Colonic mucosa (tissue), 4 donors: ENCODE measurements at regions not wholly inside any gene's neighbourhood (a gene's known extent, or its start where the extent isn't known, plus 50 kb on each side); places are given as distances from the start of the nearest gene placed in this dataset.

Experiments used
- DNase-seq: peaks from one replicate; pipeline ENCODE4 v3.0.0-alpha.2; 2020
- H3K27ac ChIP-seq: fragments of 200-600 bp; one replicate; pipeline ENCODE4 v1.8.0; 2021
- H3K27me3 ChIP-seq: fragments of 200-600 bp; one replicate; pipeline ENCODE4 v1.8.0; 2021
- H3K36me3 ChIP-seq: fragments of 200-600 bp; one replicate; pipeline ENCODE4 v1.8.0; 2021
- H3K4me1 ChIP-seq: fragments of 200-600 bp; one replicate; pipeline ENCODE4 v1.8.0; 2021; ENCODE audit warnings: mild to moderate bottlenecking
- H3K4me3 ChIP-seq: fragments of 200-600 bp; one replicate; pipeline ENCODE4 v1.8.0; 2021
- H3K9ac ChIP-seq, 2 donors: one replicate each; pipeline ENCODE4 v1.7.0; 2013; ENCODE audit warnings: control low read depth in 2 of 2, low read depth in 2 of 2, low read length in 2 of 2
- H3K9me3 ChIP-seq: fragments of 200-600 bp; one replicate; pipeline ENCODE4 v1.8.0; 2021
- intact Hi-C: fragments of 100-400 bp; cut with DNase I; formaldehyde crosslinking; loops from one replicate; pipeline ENCODE4 v1.14.1; 2022
- TF ChIP-seq, protein P1 (sequence below): fragments of 200-600 bp; IDR thresholded peaks from one replicate; pipeline ENCODE4 v1.8.0; 2022; ENCODE audit warnings: antibody characterized with exemption, mild to moderate bottlenecking
- donor health status: healthy.
- donor health status: DM: no; HTN: no; CAD: no.
- donor health status: DM: no; HTN: no; CAD: no.

DNA sequence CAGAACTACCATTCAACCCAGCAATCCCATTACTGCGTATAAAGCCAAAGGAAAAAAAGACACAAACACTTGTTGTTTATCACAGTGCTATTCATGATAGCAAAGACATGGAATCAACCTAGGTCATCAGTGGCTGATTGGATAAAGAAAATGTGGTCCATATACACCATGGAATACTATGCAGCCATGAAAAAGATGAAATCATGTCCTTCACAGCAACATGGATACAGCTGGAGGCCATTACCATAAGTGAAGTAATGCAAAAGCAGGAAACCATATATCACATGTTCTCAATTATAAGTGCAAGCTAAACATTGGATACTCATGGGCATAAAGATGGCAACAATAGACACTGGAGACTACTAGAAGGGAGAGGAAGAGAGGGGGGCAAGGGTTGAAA is 299.6 kb downstream of the ADGRG6 start:
- intact Hi-C loops: no loop called here
- no peak overlapping the region for H3K27ac ChIP-seq
- no peaks in the 10 kb centered on the region for H3K27me3 ChIP-seq
- no peaks in the 10 kb centered on the region for H3K9me3 ChIP-seq
- no peak for DNase-seq
- no peaks in the 10 kb centered on the region for H3K4me1 ChIP-seq
- H3K4me3 ChIP-seq: no peak overlapping the region
- TF ChIP-seq, protein P1, sequence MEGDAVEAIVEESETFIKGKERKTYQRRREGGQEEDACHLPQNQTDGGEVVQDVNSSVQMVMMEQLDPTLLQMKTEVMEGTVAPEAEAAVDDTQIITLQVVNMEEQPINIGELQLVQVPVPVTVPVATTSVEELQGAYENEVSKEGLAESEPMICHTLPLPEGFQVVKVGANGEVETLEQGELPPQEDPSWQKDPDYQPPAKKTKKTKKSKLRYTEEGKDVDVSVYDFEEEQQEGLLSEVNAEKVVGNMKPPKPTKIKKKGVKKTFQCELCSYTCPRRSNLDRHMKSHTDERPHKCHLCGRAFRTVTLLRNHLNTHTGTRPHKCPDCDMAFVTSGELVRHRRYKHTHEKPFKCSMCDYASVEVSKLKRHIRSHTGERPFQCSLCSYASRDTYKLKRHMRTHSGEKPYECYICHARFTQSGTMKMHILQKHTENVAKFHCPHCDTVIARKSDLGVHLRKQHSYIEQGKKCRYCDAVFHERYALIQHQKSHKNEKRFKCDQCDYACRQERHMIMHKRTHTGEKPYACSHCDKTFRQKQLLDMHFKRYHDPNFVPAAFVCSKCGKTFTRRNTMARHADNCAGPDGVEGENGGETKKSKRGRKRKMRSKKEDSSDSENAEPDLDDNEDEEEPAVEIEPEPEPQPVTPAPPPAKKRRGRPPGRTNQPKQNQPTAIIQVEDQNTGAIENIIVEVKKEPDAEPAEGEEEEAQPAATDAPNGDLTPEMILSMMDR: no peak
- H3K36me3 ChIP-seq: no peaks in the 10 kb centered on the region
- H3K9ac ChIP-seq: no peak overlapping the region

DNA sequence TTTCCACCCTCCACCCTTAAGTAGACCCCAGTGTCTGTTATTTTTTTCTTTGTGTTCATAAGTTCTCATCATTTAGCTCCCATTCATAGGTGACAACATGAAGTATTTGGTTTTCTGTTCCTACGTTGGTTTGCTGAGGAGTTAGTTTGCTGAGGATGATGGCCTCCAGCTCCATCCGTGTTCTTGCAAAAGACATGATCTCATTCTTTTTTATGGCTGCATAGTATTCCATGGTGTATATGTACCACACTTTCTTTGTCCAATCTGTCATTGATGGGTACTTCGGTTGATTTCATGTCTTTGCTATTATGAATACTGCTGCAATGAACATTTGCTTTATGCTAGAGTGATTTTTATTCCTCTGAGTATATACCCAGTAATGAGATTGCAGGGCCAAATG is 301.2 kb downstream of the ADGRG6 start:
- Histone ChIP-seq H3K27me3 (no peaks in the 10 kb centered on the region), H3K9ac (no peak overlapping the region), H3K36me3 (no peaks in the 10 kb centered on the region), H3K4me3 (no peak overlapping the region), H3K27ac (no peak overlapping the region), H3K4me1 (no peaks in the 10 kb centered on the region), H3K9me3 (no peaks in the 10 kb centered on the region)
- intact Hi-C loops: no loop called here
- TF ChIP-seq, protein P1: no peak
- no peak for DNase-seq

DNA sequence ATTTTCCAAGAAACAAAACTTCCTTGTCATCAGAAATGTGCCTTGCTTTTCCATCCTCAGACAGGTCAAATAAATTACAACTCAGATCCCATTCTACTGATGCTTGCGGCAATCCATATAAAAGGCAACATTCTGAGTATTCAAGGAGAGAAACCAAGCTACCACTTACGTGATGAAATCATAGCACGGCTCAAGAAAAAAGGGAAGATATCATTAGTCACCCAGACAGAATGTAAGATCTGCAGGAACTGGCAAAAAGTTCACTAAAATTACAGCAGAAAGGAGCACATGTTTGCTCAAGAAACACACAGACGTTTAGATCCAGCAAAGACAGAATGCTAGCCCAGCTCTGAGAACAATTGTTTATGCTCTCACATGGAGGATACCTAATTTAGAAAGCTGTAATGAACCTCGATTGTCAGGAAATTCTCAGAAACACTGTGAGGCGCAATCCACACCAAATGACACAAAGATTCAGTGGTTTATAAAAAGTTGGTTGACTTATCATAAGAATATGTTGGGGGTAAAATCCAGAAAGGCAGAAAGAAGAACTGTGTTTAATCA is 304.2 kb downstream of the ADGRG6 start:
- no peaks in the 10 kb centered on the region for H3K36me3 ChIP-seq
- intact Hi-C loops: no loop called here
- no peaks in the 10 kb centered on the region for H3K9me3 ChIP-seq
- DNase-seq: no peak
- no peaks in the 10 kb centered on the region for H3K4me1 ChIP-seq
- TF ChIP-seq, protein P1: no peak
- no peak overlapping the region for H3K27ac ChIP-seq
- H3K9ac ChIP-seq: no peak overlapping the region
- no peak overlapping the region for H3K4me3 ChIP-seq
- no peaks in the 10 kb centered on the region for H3K27me3 ChIP-seq

DNA sequence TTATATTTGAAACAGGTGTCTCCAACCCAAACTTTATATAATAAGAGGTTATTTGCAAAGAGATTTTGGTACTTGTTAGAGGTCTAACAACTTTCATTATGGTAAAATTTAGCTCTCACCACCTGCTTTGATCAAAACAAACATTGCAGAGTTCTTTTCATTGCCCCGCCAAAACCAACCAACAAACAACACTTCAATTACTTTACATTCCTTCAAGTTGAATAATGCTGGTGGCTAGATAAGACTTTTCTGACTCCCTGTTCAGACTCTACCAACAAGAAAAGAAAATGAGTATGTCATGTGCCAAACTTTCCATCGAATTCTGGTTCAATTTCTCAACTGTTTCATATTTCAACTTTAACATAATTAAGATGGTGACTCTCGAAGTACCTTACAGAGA is 311.1 kb downstream of the ADGRG6 start:
- Histone ChIP-seq H3K4me3 (no peak overlapping the region), H3K27ac (no peak overlapping the region), H3K27me3 (no peaks in the 10 kb centered on the region), H3K9ac (no peak overlapping the region), H3K36me3 (no peaks in the 10 kb centered on the region), H3K4me1 (no peaks in the 10 kb centered on the region), H3K9me3 (no peaks in the 10 kb centered on the region)
- intact Hi-C loops: no loop called here
- TF ChIP-seq, protein P1: no peak
- no peak for DNase-seq

DNA sequence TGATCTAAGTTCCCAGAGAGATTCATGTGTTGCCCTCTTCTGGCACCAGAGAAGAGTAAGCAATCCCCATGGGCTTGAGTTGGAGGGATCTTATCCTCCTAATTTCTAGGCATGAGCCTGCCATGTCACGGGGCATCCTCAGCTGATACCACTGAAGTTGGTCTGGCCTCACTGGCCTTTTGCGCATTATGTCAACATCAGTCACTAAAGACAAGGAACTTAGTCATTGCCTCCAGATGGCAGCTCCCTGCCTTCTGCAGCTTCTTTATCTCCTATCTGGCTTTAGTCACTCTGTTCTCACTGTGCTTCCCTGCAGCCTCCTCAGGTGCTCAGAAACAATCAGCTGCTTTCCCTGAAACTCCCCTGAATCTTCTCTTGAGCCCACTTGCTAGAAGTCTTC is 312.2 kb downstream of the ADGRG6 start:
- no peak overlapping the region for H3K9ac ChIP-seq
- intact Hi-C loops: no loop called here
- TF ChIP-seq, protein P1: no peak

DNA sequence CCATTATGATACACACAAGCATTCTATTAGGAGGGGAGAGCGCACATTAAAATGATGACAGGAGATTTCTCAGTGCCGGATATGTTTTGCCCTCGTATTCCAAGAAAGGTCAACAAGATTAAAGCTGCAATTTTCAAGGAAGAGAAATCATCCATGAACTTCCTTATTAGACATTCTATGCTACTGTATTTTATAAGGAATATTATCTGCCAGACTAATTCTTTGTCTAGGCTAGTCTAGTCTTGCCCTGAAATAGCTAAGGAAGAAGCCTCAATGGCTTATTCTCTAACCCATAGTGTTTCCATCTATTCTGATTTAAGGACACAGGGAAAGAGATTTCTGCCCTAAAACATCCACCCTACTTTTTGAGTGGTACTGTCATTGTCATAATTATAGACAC is 315.4 kb downstream of the ADGRG6 start:
- no peak overlapping the region for H3K27ac ChIP-seq
- intact Hi-C loops: no loop called here

More for the DNA sequence above, 312.2 kb downstream of the ADGRG6 start:
- no peak for DNase-seq
- Histone ChIP-seq H3K27ac (no peak overlapping the region), H3K36me3 (no peaks in the 10 kb centered on the region), H3K4me3 (no peak overlapping the region), H3K27me3 (no peaks in the 10 kb centered on the region), H3K9me3 (no peaks in the 10 kb centered on the region), H3K4me1 (no peaks in the 10 kb centered on the region)

More for the DNA sequence above, 315.4 kb downstream of the ADGRG6 start:
- no peak for DNase-seq
- Histone ChIP-seq H3K4me1 (no peaks in the 10 kb centered on the region), H3K36me3 (no peaks in the 10 kb centered on the region), H3K9me3 (no peaks in the 10 kb centered on the region), H3K4me3 (no peak overlapping the region), H3K9ac (no peak overlapping the region), H3K27me3 (no peaks in the 10 kb centered on the region)
- TF ChIP-seq, protein P1: no peak
